GM23338 (cell line): ENCODE measurements at regions not wholly inside any gene's neighbourhood (a gene's known extent, or its start where the extent isn't known, plus 50 kb on each side); places are given as distances from the start of the nearest gene placed in this dataset.

ENCODE experiments used
- ATAC-seq: fragments of 200-7000 bp; cut with Tn5 transposase; 3 replicates; pipeline ENCODE4 v1.9.1; 2020
- DNase-seq: peaks from one replicate; pipeline ENCODE4 v3.0.0-alpha.2; 2015; ENCODE audit warnings: low spot score
- H2AFZ ChIP-seq: fragments of 200-600 bp; sonication (generic); 2 replicates; pipeline ENCODE4 v1.8.0; 2016; ENCODE audit warnings: antibody characterized with exemption, mild to moderate bottlenecking, moderate library complexity
- H3F3A ChIP-seq: fragments of 200-600 bp; sonication (generic); replicated peaks from 2 replicates; pipeline ENCODE4 v1.8.0; 2017; ENCODE audit warnings: antibody characterized with exemption, mixed run types, low read depth
- H3K27ac ChIP-seq: fragments of 200-600 bp; sonication (generic); 2 replicates; pipeline ENCODE4 v1.6.1; 2016; ENCODE audit warnings: low read depth
- H3K27me3 ChIP-seq: fragments of 200-600 bp; sonication (generic); 2 replicates; pipeline ENCODE4 v1.8.0; 2016; ENCODE audit warnings: mild to moderate bottlenecking, mixed run types, moderate library complexity; ENCODE audit not compliant: insufficient read depth
- H3K36me3 ChIP-seq: fragments of 200-600 bp; sonication (generic); 2 replicates; pipeline ENCODE4 v1.8.0; 2016; ENCODE audit warnings: mild to moderate bottlenecking; ENCODE audit not compliant: insufficient read depth
- H3K4me1 ChIP-seq: fragments of 200-600 bp; sonication (generic); 2 replicates; pipeline ENCODE4 v1.8.0; 2016; ENCODE audit warnings: mild to moderate bottlenecking, moderate library complexity; ENCODE audit not compliant: insufficient read depth
- H3K4me2 ChIP-seq: fragments of 200-600 bp; sonication (generic); 2 replicates; pipeline ENCODE4 v1.7.1; 2017; ENCODE audit warnings: mixed run types
- H3K4me3 ChIP-seq: fragments of 200-600 bp; sonication (generic); 2 replicates; pipeline ENCODE4 v1.6.1; 2016; ENCODE audit warnings: mixed run types
- H3K79me2 ChIP-seq: fragments of 200-600 bp; sonication (generic); replicated peaks from 2 replicates; pipeline ENCODE4 v1.8.0; 2017; ENCODE audit warnings: mild to moderate bottlenecking; ENCODE audit not compliant: insufficient read depth
- H3K9me2 ChIP-seq: fragments of 200-600 bp; sonication (generic); 2 replicates; pipeline ENCODE4 v1.8.0; 2017; ENCODE audit not compliant: insufficient read depth
- H4K20me1 ChIP-seq: fragments of 200-600 bp; sonication (generic); replicated peaks from 2 replicates; pipeline ENCODE4 v1.8.0; 2017; ENCODE audit warnings: mild to moderate bottlenecking; ENCODE audit not compliant: insufficient read depth
- H3K27ac Mint-ChIP-seq: 2 replicates; pipeline ENCODE4 v1.8.0; 2020; ENCODE audit warnings: inconsistent platforms, mild to moderate bottlenecking, moderate library complexity, mixed read lengths
- H3K27me3 Mint-ChIP-seq: 3 replicates; pipeline ENCODE4 v1.8.0; 2022; ENCODE audit warnings: low read depth, mild to moderate bottlenecking, moderate library complexity, mixed read lengths, inconsistent platforms; ENCODE audit not compliant: insufficient read depth, poor library complexity
- H3K36me3 Mint-ChIP-seq: 3 replicates; pipeline ENCODE4 v1.8.0; 2021; ENCODE audit warnings: low read depth, mild to moderate bottlenecking, inconsistent platforms, moderate library complexity, mixed read lengths
- H3K4me1 Mint-ChIP-seq: 3 replicates; pipeline ENCODE4 v1.8.0; 2020; ENCODE audit warnings: mild to moderate bottlenecking, inconsistent platforms, mixed read lengths
- H3K4me3 Mint-ChIP-seq: 3 replicates; pipeline ENCODE4 v1.8.0; 2021; ENCODE audit warnings: moderate library complexity, mild to moderate bottlenecking, inconsistent platforms, mixed read lengths
- H3K9me3 Mint-ChIP-seq: 3 replicates; pipeline ENCODE4 v1.8.0; 2020; ENCODE audit warnings: moderate library complexity, mild to moderate bottlenecking, inconsistent platforms, mixed read lengths
- EZH2 ChIP-seq: fragments of 200-600 bp; sonication (generic); IDR thresholded peaks from one replicate; pipeline ENCODE4 v1.8.0; 2017; ENCODE audit warnings: antibody characterized with exemption, mild to moderate bottlenecking, low read depth; ENCODE audit not compliant: unreplicated experiment
- JUNB ChIP-seq: IDR thresholded peaks from one replicate; pipeline ENCODE4 v1.6.1; 2016; ENCODE audit warnings: antibody characterized with exemption; ENCODE audit not compliant: unreplicated experiment
- NANOG ChIP-seq: IDR thresholded peaks from 2 replicates; pipeline ENCODE4 v1.6.1; 2016; ENCODE audit warnings: antibody characterized with exemption, borderline replicate concordance
- POLR2AphosphoS5 ChIP-seq: IDR thresholded peaks from 2 replicates; pipeline ENCODE4 v1.6.1; 2016; ENCODE audit warnings: antibody characterized with exemption, low read depth
- ZNF331 ChIP-seq: fragments of 250-450 bp; sonication (Bioruptor Pico); IDR thresholded peaks from 2 replicates; pipeline ENCODE4 v1.5.0; 2020; ENCODE audit warnings: low read depth, mild to moderate bottlenecking, moderate library complexity
- TF ChIP-seq, protein P1 (sequence below): IDR thresholded peaks from one replicate; pipeline ENCODE4 v1.6.1; 2018; ENCODE audit warnings: antibody characterized with exemption; ENCODE audit not compliant: unreplicated experiment
- TF ChIP-seq, protein P2 (sequence below): IDR thresholded peaks from 2 replicates; pipeline ENCODE4 v1.6.1; 2016; ENCODE audit warnings: antibody characterized with exemption
- TF ChIP-seq, protein P3 (sequence below), 2 experiments: fragments of 200-600 bp in 1 of 2; sonication (generic) in 1 of 2; conservative IDR thresholded peaks; 2 replicates each; pipeline versions ENCODE4 v1.5.1 to v1.6.1; 2016 to 2017; ENCODE audit warnings: antibody characterized with exemption in 2 of 2, low read depth in 2 of 2, mild to moderate bottlenecking in 2 of 2, moderate library complexity in 1 of 2

DNA sequence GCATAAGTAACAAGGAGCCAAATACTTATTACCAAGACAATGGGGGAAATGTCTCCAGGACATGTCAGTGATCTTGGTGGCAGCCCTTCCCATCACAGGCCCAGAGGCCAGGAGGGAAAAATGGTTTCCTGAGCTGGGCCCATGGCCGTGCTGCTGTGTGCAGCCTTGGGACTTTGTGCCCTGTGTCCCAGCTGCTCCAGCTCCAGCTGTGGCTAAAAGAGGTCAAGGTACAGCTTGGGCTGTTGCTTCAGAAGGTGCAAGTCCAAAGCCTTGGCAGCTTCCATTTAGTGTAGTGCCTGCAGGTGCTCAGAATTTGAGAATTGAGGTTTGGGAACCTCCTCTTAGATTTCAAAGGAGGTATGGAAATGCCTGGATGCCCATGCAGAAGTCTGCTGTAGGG lies 212.3 kb upstream of the DCN start (continued):
- TF ChIP-seq, protein P1, sequence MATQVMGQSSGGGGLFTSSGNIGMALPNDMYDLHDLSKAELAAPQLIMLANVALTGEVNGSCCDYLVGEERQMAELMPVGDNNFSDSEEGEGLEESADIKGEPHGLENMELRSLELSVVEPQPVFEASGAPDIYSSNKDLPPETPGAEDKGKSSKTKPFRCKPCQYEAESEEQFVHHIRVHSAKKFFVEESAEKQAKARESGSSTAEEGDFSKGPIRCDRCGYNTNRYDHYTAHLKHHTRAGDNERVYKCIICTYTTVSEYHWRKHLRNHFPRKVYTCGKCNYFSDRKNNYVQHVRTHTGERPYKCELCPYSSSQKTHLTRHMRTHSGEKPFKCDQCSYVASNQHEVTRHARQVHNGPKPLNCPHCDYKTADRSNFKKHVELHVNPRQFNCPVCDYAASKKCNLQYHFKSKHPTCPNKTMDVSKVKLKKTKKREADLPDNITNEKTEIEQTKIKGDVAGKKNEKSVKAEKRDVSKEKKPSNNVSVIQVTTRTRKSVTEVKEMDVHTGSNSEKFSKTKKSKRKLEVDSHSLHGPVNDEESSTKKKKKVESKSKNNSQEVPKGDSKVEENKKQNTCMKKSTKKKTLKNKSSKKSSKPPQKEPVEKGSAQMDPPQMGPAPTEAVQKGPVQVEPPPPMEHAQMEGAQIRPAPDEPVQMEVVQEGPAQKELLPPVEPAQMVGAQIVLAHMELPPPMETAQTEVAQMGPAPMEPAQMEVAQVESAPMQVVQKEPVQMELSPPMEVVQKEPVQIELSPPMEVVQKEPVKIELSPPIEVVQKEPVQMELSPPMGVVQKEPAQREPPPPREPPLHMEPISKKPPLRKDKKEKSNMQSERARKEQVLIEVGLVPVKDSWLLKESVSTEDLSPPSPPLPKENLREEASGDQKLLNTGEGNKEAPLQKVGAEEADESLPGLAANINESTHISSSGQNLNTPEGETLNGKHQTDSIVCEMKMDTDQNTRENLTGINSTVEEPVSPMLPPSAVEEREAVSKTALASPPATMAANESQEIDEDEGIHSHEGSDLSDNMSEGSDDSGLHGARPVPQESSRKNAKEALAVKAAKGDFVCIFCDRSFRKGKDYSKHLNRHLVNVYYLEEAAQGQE, result no peak
- TF ChIP-seq JUNB (no peak), EZH2 (no peak), ZNF331 (CRISPR knock-in tag) (no peak)

DNA sequence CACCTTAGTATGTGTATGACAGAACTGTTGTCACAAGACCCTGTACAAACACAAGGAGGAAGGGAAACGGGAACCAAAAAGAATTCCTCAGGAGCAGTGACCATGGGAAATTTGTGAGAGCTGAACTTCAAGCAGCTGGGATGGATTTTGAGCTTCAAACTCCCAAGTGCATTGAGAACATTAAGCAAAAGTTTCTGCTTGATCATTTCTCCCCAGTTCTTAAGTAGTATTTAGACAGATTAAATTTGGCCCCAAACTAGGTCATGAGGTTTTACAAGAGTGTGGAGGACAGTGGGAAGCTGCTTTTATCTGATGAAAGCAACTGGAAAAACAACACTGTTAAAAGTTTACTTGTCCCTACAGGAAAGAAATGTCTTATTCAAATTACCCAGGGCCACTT lies 206.0 kb upstream of the DCN start:
- Histone ChIP-seq H2AFZ (0 out of 2 replicates have a peak overlapping the region, but pooled peaks have one; percentile 43), H3K9me2 (peaks cover 3% of the 10 kb centered on the region; the same call in 1 of the 2 replicates)
- ATAC-seq, result no peak
- TF ChIP-seq ZNF331 (CRISPR knock-in tag), result no peak
- no peak for TF ChIP-seq NANOG
- TF ChIP-seq, protein P2, sequence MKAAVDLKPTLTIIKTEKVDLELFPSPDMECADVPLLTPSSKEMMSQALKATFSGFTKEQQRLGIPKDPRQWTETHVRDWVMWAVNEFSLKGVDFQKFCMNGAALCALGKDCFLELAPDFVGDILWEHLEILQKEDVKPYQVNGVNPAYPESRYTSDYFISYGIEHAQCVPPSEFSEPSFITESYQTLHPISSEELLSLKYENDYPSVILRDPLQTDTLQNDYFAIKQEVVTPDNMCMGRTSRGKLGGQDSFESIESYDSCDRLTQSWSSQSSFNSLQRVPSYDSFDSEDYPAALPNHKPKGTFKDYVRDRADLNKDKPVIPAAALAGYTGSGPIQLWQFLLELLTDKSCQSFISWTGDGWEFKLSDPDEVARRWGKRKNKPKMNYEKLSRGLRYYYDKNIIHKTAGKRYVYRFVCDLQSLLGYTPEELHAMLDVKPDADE, result no peak
- no peak for TF ChIP-seq EZH2
- TF ChIP-seq, protein P1, result no peak
- TF ChIP-seq, protein P3, sequence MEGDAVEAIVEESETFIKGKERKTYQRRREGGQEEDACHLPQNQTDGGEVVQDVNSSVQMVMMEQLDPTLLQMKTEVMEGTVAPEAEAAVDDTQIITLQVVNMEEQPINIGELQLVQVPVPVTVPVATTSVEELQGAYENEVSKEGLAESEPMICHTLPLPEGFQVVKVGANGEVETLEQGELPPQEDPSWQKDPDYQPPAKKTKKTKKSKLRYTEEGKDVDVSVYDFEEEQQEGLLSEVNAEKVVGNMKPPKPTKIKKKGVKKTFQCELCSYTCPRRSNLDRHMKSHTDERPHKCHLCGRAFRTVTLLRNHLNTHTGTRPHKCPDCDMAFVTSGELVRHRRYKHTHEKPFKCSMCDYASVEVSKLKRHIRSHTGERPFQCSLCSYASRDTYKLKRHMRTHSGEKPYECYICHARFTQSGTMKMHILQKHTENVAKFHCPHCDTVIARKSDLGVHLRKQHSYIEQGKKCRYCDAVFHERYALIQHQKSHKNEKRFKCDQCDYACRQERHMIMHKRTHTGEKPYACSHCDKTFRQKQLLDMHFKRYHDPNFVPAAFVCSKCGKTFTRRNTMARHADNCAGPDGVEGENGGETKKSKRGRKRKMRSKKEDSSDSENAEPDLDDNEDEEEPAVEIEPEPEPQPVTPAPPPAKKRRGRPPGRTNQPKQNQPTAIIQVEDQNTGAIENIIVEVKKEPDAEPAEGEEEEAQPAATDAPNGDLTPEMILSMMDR (conservative IDR thresholded peaks at IDR 0.05; ENCODE audit: low read depth in 2 of 2), result no peak
- no peak for TF ChIP-seq JUNB
- TF ChIP-seq POLR2AphosphoS5, result no peak

More for the DNA sequence above, 206.0 kb upstream of the DCN start:
- Histone ChIP-seq H3K4me1 (no peaks in the 10 kb centered on the region), H3K27me3 (no peaks in the 10 kb centered on the region), H3F3A (no peaks in the 10 kb centered on the region), H3K4me3 (no peak overlapping the region), H4K20me1 (no peaks in the 10 kb centered on the region), H3K4me2 (no peak overlapping the region), H3K79me2 (no peaks in the 10 kb centered on the region), H3K27ac (no peak overlapping the region), H3K36me3 (no peaks in the 10 kb centered on the region; the same call in 1 of the 2 replicates)
- H3K4me1 Mint-ChIP-seq, result no peaks in the 10 kb centered on the region
- peaks cover 2% of the 10 kb centered on the region; the same call in 1 of the 3 replicates for H3K36me3 Mint-ChIP-seq
- H3K9me3 Mint-ChIP-seq, result peaks cover 5% of the 10 kb centered on the region; the same call in 1 of the 3 replicates
- no peak for DNase-seq
- peak overlapping the region; percentile 29; the same call in 1 of the 2 replicates for H3K27ac Mint-ChIP-seq
- H3K4me3 Mint-ChIP-seq, result no peak overlapping the region
- H3K27me3 Mint-ChIP-seq, result no peaks in the 10 kb centered on the region
